GM18517 (cell line): ENCODE measurements at regions not wholly inside any gene's neighbourhood (a gene's known extent, or its start where the extent isn't known, plus 50 kb on each side); places are given as distances from the start of the nearest gene placed in this dataset.
"Not testable (repeated sequence)": the region's sequence is repeated elsewhere in the genome, so short reads cannot be mapped to it uniquely, and the experiment has no call there.

Source experiments
- ATAC-seq: cut with Tn5 transposase; IDR thresholded peaks from one replicate; pipeline ENCODE4 v1.9.1; 2021; ENCODE audit warnings: mild to moderate bottlenecking, moderate library complexity; ENCODE audit not compliant: unreplicated experiment

DNA sequence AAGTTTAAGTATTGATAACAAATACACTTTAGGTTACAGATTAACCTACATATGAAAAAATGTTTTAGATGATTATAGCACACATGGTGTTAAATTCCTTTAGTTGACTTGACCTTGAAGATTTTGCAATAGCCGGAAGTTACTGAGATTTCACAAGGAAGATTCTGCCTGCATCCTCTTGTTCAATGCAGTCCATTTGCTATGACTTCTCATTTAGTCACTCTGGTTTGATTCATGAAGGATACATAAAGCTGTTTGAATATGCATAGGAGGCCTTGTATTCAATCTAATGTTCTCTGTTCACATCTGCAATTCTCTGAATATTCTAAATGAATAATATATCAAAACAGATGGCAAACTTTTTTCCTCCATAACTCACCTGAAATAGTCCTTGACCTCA lies 870.2 kb upstream of the GOT2 start:
- ATAC-seq: no peak

DNA sequence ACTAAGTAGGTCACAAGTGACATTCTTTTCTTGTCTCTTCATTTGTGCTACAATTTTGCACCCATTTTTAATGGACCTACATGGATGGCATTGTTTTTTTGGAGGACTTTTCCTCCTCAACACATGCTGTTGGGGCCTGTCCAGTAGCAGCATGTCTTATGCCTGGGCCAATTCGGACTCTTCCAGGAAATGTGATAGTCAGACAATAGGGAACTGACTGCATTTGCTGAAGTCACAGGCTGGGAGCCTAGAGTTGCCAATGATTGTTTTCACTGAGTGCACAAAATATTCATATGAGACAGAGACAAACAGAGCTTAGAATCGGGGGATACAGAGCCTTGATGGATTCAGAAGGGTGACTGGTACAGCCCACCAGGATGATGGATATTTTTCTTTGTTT lies 867.3 kb upstream of the GOT2 start:
- no peak for ATAC-seq

DNA sequence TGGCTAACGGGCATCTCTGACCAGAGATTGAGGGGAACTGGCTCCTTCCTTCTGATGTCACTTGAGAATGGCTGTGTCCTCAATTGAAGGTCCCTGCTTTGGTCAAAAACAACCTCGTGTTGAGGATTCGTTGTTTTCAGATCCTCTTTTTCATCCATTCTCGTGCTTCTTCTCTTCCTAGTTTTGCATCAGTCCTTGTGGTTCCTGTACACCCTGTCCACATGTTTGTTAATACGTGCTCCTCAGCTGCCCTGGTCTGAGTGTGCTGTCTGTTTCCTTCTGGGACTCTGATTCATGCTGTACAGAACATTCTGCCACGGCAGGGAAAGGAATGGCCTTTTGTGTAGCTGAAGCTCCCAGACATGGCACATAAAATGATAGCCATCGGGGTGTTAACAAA lies 863.2 kb upstream of the GOT2 start:
- no peak for ATAC-seq

DNA sequence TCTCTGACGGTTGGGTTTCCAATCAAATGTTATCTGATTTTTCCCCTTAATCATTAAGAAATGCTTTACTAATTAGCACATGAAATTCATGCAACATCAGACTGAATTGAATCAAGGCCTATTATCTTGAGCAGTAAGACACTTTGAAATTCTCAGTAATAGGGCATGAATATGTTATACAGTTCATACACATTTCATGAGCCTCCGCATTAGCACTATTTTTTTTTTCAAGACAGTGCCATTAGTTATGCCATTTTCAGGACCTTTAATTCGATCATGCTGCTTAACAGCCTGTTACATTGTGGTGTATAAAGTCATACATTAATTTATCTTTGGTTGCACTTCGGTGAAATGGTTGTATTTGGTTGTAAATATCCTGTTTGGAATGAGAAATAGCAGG lies 862.6 kb upstream of the GOT2 start:
- ATAC-seq: no peak

DNA sequence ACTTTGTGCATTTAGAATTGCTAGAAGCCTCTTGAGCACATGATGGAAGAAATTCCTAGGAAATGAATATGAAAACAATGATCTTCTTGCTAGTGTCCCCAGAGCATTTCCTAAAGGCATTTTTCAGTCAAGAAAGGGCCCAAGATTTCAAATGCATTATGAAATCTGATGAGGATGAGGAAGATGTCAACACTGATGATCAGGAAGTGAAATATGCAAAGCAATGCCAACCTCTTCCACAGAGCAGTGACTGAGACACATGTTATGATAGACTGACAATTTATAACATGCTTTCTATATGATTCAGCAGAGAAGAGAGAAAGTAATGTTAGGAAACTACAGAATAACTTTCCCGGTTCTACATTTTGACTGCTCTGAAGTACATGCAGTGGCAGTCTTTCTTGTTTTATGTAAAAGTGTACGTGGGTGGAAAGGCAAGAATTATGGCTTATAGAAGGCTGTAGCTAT lies 859.1 kb upstream of the GOT2 start:
- ATAC-seq: no peak

DNA sequence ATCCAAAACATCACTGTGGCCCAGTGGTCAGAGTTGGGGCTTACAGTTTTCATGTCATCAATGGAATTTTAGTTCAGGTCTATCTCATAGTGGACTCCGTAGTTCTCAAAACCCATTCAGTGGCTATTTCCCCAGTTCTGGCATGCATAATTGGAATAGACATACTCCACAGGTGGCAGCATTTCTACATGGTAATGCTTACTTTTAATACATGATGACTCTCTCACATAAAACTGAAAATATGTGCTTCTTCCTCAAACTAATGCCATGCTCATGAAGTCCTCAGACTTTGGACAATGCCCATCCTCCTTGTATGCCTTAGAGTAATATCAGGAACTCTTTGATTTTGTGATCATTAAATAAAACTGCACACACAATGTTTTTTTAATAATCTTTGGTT lies 857.4 kb upstream of the GOT2 start:
- no peak for ATAC-seq

DNA sequence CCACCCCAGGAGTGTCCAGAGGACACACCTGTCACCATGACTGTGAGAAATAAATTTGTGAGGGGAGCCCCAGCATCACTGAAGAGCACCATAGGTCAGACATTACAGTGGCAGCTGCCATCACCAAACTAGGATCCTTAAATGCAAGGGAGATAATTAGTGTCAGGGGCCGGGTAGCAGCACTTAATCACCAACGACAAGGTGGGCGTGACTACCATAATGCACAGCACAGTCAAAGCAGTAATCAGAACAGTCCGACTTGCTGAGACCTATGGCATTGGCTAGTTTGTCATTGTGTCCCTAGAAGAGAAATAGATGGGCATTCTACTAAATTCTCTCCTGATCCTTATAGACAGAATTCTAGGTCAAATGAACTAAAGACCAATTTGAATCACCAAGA lies 856.7 kb upstream of the GOT2 start:
- no peak for ATAC-seq

DNA sequence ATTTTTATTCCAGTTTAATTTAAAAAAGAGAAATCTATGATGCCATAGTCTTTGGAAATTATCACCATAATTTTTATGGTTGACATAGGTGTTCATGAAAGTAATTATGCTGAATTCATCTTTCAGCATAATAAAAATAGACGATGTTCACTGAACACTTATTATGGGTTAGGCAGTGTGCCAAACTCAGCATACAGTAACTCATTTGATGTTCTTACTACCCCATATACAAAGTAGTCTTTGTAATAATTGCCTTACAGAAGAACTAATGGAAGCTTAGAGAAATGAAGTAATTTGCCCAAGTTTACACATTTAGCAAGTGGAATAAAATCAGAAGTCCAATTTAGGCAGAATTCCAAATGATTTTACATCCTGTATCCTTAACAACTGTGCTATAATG lies 852.2 kb upstream of the GOT2 start:
- no peak for ATAC-seq

DNA sequence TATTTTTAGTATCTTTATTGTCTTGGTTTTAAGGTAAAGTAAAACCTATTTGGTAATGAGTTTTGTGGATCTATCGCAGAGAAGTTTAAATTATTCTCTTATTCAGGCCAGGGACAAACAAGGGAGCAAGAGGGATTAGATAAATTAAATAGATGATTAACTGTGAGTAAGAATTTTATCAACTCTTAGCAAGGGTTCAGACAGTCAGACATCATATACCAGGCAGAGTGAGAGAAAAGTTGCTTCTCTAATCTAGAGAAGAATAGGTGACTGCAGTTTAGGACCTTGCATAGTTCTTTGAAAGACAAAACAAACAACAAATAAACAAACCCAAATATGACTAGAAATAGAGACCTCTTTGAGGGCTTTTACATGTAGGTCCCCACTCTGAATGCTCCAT lies 840.2 kb upstream of the GOT2 start:
- no peak for ATAC-seq

DNA sequence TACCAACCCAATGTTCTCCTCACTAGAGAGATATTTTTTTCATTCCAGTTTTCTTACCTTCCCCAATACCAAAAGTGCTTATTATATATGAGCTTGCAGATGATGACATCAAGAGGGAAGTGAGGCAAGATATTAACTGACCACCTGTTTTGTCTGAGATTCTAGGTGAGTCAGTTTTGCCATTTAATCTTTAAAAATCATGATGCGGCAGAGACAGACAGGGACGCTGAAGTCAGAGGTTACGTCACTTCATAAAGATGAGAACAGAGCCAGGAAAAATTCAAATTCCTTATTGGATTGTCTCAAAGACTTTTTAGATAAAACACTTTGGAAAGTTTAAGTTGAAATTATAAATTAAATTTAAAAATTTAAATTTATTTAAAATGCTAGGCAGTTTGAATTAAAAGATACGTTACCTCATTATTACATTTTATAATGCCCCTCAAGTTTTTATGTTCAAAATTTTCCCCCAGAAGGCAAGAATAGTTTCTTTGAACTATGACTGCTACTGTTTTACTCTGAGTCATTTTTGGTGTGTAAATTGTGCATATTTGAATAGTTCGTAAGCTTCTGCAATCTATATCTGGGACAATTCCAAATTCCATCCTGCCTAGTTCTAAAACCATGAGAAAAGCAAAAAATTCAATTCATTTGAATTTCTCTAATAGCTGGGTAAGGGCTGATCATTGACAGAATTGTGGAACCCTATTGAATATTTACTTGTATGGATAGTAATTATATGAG lies 839.6 kb upstream of the GOT2 start:
- no peak for ATAC-seq

DNA sequence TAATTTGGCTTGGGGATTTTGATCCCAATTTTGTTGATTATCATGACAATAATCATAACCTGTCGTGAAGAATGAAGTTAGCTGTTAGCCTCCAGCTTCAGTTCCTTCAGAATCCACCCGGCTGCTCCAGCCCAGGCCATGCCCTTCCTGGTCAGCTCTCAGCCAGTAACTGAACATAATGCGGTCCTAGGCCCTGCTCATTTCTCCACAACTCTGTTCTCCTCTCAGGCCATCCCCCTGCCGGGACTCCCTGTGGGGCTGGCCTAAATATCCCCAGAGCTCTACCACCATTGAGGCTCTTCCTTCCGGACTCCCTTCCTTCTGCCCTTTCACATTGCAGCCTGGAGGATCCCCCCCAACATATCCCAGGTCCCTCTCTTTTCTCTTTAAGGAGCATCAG lies 833.4 kb upstream of the GOT2 start:
- no peak for ATAC-seq

DNA sequence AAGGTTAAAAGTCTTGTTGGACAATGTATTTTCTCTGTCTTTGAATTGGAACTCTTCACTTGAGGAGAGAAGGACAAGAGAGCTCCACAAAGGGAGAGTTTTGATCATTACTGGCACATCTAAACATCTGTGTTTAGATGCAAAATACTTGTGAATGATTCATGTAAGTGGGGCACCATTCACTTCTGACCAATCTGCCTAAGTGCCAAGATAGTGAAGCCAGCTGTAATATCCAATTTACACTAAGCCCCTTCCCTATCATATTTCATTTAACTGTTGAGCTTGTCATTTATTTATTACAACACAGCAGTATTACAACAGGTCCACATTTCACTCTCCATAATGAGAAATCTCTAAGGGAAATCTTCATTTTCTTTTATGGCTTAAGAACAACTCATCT lies 832.3 kb upstream of the GOT2 start:
- no peak for ATAC-seq

DNA sequence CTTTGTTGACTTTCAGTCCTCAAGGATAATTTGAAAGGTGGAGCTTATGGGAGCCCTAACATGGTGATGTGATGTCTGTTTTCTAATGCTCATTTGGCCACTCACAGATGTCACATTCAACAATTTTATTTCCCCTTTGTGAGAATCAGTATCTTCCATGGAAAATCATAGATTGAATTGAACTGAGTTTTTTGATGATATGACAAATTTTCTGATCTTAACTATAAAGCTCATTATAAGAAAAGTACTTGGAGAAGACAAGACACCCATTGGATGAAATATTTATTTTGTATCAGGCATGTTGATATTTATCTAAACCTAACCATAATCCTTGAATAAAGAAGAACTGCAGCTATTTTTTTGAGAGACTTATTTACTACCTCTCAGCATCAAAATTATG lies 824.6 kb upstream of the GOT2 start:
- ATAC-seq: no peak

DNA sequence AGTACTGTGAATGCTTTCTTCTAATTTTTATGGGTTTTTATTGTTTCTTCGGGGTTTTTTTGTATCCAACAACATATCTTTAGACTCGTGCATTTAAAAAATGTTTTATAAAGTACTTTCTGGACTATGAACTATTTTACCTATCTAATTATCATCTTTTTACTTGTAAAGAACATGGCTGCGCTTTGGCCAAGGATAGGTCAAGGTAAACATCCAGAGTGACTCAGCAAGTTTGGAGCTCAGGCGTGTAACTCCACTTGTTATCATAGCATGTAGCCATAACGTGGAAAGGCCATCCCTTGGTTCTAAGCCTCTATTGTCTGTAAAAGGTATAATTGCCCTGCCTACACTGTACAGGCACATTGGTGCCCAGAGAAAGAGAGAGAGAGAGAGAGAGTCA lies 818.0 kb upstream of the GOT2 start:
- no peak for ATAC-seq

DNA sequence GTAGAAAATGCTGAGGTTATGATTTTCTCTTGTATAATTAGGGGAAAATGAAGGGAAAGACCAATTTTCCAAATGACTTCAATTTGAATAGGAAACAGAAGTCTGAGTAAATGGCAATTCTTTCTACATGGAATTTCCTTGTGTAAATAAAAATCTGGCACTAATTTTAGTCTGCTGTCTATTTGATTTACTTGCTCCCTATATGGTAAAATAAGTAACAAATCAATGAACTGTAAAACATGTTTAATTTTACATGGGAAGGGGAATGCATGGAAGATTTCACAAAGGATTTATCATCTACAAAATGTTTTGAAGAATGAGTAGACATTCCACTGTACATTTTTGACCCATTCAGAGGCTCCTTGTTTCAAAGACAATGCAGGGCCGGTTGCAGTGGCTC lies 811.6 kb upstream of the GOT2 start:
- no peak for ATAC-seq

DNA sequence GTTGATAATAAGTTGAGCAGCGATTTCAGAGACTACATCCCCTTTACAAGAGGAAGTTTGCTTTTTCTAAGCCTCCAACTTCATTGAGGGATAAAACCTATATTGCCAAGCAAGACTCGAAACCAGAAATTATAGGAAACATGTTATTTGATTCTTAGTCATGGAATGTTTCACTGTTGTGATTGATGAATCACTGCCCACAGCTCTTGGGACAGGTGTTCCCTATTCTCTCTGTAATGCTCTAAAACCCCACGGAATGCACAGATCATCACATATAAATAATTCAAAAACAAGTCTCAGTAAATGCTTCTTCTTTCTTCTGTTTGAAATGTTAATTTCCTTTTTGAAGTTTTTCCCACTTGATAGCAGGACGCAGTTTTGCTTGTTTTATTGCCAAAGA lies 809.5 kb upstream of the GOT2 start:
- no peak for ATAC-seq

DNA sequence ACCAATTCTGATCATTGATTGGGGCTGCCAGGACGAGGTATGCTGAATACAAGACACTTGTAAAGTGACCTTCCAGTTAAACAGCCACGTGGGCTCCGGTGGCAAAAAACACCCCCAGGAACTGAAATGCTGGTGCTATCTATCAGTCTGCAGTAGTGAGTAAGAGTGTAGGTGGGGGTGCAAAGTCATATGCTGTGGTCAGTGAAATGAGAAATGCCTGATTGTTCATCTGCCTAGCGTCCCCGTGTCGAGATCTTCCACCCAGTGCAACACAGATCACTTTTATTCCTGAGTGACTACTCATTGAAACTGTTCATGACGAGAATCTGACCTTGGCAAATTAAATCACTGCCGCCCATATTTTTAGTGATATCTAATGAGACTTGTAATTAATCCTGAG lies 806.5 kb upstream of the GOT2 start:
- ATAC-seq: no peak

DNA sequence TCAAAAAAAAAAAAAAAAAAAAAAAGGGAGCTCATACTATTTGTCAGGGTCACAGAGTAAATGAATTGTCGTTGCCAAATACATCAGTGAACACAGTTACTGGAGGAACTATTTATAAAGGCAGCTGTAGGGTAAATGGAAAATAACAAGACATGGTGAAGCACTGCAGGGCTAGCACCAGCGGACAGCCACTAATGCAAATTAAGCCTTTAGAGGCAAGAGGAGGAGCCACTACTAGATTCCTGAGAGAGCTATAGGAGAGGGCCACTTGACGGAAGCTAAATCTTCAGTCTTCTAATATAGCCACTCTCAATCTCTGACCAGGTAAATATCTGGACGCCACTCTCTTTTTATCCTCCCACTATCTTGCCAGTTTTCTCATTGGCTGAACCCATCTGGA lies 801.2 kb upstream of the GOT2 start:
- ATAC-seq: no peak

DNA sequence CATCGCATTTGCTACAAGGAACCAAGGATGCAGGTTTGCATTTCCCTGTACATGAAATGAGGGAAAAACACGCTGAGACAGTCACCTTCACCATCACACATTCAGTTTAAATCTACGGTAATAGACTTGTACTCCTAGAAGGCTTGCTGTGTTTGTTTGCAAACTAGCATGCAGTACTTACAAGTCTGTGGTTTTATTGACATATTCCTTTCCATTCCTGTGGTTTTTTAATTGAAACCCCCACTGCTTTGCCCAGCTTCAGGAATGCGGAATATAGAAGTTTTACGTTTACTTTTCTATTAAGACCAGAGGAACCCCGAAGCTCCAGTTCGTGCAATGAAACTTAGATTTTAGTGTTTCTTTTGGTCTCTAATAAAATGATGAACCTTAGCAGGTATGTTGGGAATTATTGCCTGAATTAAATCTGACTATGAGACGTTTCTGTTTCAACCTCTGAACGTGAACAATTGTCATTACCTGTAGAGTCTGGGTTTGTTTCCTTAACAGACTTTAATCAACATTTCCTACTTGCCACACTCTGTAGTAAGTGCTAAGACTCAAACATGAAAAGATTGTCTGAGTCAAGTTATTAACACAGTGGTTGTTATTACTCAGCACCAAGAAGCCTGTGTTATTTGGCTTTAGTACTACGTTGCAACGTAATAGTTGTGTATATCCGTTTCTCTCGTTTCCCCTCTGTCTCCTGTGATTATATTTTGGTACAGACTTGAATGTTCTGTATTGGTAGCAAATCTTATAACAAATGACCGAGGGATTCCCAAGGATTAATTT lies 793.3 kb upstream of the GOT2 start:
- ATAC-seq: no peak

DNA sequence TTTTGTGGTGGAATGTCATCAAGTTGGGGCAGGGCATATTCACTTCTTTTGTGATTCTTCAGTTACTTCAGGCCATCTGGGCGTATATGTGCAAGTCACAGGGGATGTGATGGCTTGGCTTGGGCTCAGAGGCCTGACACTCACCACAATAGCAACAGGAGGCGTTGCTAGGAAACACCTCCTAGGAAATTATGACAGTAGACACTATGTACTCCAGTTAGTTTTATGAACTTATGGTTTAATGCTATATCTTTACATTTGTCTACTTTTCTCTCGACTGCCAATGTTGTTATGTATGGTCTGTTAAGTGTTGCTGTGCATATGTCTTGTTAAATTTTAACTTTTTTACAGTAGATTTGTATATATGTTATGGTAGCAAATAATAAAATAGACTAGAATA lies 788.7 kb upstream of the GOT2 start:
- no peak for ATAC-seq

DNA sequence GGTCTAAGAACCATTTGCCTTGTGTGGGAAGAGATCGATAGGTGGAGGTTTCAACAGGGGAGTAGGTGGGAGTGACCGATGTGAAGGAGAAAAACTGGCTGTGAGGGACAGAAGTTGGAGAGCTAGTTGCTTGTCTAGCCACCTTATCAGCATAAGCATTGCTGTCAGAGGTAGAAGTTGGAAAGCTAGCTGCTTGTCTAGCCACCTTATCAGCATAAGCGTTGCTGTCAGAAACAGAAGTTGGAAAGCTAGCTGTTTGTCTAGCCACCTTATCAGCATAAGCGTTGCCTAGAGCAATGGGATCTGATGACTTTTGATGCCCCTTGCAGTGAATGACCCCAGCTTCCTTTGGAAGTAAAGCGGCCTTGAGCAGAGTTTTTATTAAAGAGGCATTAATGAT lies 784.6 kb upstream of the GOT2 start:
- not testable (repeated sequence) for ATAC-seq

DNA sequence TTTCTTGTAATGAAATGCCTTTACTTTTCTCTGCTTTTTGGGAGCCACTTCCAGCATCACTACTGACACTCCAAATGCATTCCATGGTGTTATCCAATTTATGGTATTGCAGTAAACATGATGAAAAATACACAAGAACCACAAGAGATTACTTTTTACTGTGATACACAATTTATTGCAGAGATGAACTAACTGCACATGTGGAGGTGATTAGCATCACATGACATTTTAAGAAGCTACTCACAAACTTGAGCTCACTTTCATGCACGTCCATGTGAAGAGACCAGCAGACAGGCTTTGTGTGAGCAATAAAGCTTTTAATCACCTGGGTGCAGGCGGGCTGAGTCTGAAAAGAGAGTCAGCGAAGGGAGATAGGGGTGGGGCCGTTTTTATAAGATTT lies 780.5 kb upstream of the GOT2 start:
- ATAC-seq: no peak

DNA sequence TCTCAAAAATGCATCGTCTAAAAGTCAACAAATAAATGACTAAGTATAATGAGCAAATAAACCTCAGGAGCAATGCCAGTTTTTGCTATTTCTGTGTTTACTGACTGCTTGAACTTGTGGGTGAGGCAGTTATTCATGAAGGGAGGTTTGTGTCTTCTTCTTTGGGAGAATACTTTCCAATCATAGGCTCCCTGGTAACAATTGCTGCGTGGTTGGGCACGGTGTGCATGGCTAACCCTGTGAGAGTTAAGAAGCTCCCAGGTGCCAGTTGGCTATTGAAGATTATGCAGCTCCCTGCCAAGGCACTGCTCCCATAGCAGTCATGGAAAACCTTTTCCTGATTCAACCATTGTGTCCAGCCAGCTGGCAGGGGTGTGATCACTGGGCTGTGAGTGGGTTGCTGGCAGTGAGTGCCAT lies 775.9 kb upstream of the GOT2 start:
- ATAC-seq: no peak
